Keratinocyte (primary cell): ENCODE measurements at regions not wholly inside any gene's neighbourhood (a gene's known extent, or its start where the extent isn't known, plus 50 kb on each side); places are given as distances from the start of the nearest gene placed in this dataset.

ENCODE experiments used
- EZH2 ChIP-seq: IDR thresholded peaks from one replicate; pipeline ENCODE4 v1.6.1; 2012; ENCODE audit warnings: inconsistent platforms, mild to moderate bottlenecking, low read length, moderate library complexity
- TF ChIP-seq, protein P1 (sequence below), 3 experiments: IDR thresholded peaks in 1 of 3; conservative IDR thresholded peaks in 1 of 3; optimal IDR thresholded peaks in 1 of 3; 2 replicates in 2 of 3; 3 replicates in 1 of 3; pipeline versions ENCODE3 to v1.5.1; 2011; ENCODE audit warnings: low read length in 3 of 3, mild to moderate bottlenecking in 3 of 3, moderate library complexity in 2 of 3, control low read depth in 1 of 3, inconsistent platforms in 1 of 3; ENCODE audit not compliant: insufficient read depth in 2 of 3; ENCODE audit errors: extremely low read depth in 1 of 3

DNA sequence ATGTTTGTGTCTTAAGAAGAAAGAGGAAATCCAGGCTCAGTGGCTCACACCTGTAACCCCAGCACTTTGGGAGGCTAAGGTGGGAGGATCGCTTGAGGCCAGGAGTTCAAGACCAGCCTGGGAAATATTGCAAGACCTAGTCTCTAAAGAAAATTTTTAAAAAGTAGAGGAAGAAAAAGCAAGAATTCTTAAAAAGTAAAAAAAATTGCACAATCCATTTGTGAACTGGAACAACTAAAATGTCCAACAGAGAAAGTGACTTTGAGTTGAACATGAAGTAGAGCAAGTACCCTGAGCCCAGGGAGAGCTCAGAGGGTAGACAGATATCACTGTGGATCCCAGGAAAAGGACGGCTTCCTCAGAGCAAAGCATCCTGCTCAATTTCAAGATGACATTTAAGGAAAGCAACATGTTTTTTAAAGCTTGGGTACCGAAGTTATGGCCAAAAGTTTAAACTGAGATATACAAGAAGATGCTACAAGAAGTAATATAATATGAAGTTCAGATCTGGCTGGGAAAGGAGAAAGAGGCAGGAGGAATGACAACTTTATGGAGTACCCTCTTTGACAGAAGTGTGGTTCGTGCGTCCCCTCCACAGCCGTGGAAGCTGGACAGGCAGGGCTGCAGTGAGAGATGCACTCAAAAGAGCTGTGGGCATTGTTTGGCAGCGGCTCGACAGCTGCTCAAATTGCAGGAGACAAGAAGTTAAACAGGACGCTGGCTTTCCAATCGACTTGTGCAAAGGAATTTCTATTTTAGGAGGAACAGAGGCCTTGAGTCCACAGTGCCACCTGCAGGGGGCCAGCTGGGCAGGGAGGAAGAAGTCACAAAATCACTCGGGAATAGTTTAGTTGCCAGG, 201.3 kb downstream of the JCAD start:
- TF ChIP-seq, protein P1, sequence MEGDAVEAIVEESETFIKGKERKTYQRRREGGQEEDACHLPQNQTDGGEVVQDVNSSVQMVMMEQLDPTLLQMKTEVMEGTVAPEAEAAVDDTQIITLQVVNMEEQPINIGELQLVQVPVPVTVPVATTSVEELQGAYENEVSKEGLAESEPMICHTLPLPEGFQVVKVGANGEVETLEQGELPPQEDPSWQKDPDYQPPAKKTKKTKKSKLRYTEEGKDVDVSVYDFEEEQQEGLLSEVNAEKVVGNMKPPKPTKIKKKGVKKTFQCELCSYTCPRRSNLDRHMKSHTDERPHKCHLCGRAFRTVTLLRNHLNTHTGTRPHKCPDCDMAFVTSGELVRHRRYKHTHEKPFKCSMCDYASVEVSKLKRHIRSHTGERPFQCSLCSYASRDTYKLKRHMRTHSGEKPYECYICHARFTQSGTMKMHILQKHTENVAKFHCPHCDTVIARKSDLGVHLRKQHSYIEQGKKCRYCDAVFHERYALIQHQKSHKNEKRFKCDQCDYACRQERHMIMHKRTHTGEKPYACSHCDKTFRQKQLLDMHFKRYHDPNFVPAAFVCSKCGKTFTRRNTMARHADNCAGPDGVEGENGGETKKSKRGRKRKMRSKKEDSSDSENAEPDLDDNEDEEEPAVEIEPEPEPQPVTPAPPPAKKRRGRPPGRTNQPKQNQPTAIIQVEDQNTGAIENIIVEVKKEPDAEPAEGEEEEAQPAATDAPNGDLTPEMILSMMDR (optimal IDR thresholded peaks at IDR 0.05 in 1 of 3, IDR thresholded peaks at IDR 0.05 in 1 of 3, conservative IDR thresholded peaks at IDR 0.05 in 1 of 3; ENCODE audit: extremely low read depth in 1 of 3, insufficient read depth in 2 of 3, low read length in 3 of 3): peak; percentile 75 to 86 (median 83)
- TF ChIP-seq EZH2: no peak
